HEK293 (cell line): ENCODE measurements at regions not wholly inside any gene's neighbourhood (a gene's known extent, or its start where the extent isn't known, plus 50 kb on each side); places are given as distances from the start of the nearest gene placed in this dataset.

Experiments
- CTCF ChIA-PET: fragments of 350-600 bp; formaldehyde crosslinking; extraction: SDS; loops from one replicate; lab custom pipeline; 2021; ENCODE audit warnings: antibody characterized with exemption; lab: Yijun Ruan, JAX
- POLR2A ChIA-PET: fragments of 300-600 bp; formaldehyde crosslinking; extraction: SDS; loops from one replicate; lab custom pipeline; 2020; ENCODE audit warnings: antibody characterized with exemption, inconsistent platforms; lab: Yijun Ruan, JAX
- H3K27ac ChIP-seq: fragments of 200-500 bp; sonication (Bioruptor generic); 2 replicates; pipeline ENCODE4 v1.5.1; 2014; ENCODE audit warnings: low read depth, low read length, control low read depth, inconsistent platforms; ENCODE audit errors: extremely low read depth
- H3K36me3 ChIP-seq, 2 experiments: fragments of 200-500 bp in 1 of 2; sonication (Bioruptor generic) in 1 of 2; 1 replicate in 1 of 2; 2 replicates in 1 of 2; pipeline ENCODE4 v1.5.1; 2014 to 2017; ENCODE audit warnings: inconsistent platforms in 2 of 2, low read length in 2 of 2; ENCODE audit not compliant: control insufficient read depth in 2 of 2, insufficient read depth in 1 of 2
- H3K4me1 ChIP-seq: fragments of 200-500 bp; sonication (Bioruptor generic); 2 replicates; pipeline ENCODE4 v1.5.1; 2014; ENCODE audit warnings: mild to moderate bottlenecking, low read length, inconsistent platforms; ENCODE audit not compliant: control insufficient read depth, insufficient read depth
- H3K4me3 ChIP-seq: 2 replicates; pipeline ENCODE4 v1.5.1; 2011; ENCODE audit warnings: low read depth, mild to moderate bottlenecking, control low read depth, low read length, moderate library complexity
- H3K9me3 ChIP-seq: fragments of 200-500 bp; sonication (Bioruptor generic); 2 replicates; pipeline ENCODE4 v1.5.1; 2014; ENCODE audit warnings: low read depth, low read length, inconsistent platforms; ENCODE audit not compliant: control insufficient read depth, insufficient read depth
- KLF1 ChIP-seq: fragments of 450-650 bp; formaldehyde crosslinking; IDR thresholded peaks from 2 replicates; pipeline ENCODE4 v1.5.1; 2016; ENCODE audit warnings: missing biosample characterization, missing genetic modification characterization
- SCRT1 ChIP-seq: fragments of 450-650 bp; formaldehyde crosslinking; IDR thresholded peaks from 2 replicates; pipeline ENCODE4 v1.5.1; 2016; ENCODE audit warnings: missing biosample characterization, missing genetic modification characterization, borderline replicate concordance
- SETDB1 ChIP-seq: IDR thresholded peaks from one replicate; pipeline ENCODE4 v1.6.1; 2017; ENCODE audit warnings: mild to moderate bottlenecking, low read length, moderate library complexity, mixed read lengths; ENCODE audit not compliant: insufficient read length
- ZIC2 ChIP-seq: fragments of 450-650 bp; formaldehyde crosslinking; IDR thresholded peaks from 2 replicates; pipeline ENCODE4 v1.5.1; 2016; ENCODE audit warnings: missing biosample characterization, missing genetic modification characterization
- ZNF114 ChIP-seq: fragments of 450-650 bp; formaldehyde crosslinking; IDR thresholded peaks from 2 replicates; pipeline ENCODE4 v1.5.0; 2017; ENCODE audit warnings: missing biosample characterization, missing genetic modification characterization
- ZNF155 ChIP-seq: fragments of 450-650 bp; formaldehyde crosslinking; IDR thresholded peaks from 2 replicates; pipeline ENCODE4 v1.5.1; 2016; ENCODE audit warnings: missing biosample characterization, missing genetic modification characterization
- ZNF2 ChIP-seq: fragments of 450-650 bp; formaldehyde crosslinking; IDR thresholded peaks from 2 replicates; pipeline ENCODE4 v1.5.1; 2016; ENCODE audit warnings: missing biosample characterization, missing genetic modification characterization
- ZNF211 ChIP-seq: fragments of 450-650 bp; formaldehyde crosslinking; IDR thresholded peaks from 2 replicates; pipeline ENCODE4 v1.5.1; 2016; ENCODE audit warnings: low read depth, missing biosample characterization, missing genetic modification characterization
- ZNF223 ChIP-seq: fragments of 450-650 bp; formaldehyde crosslinking; IDR thresholded peaks from 2 replicates; pipeline ENCODE4 v1.5.1; 2016; ENCODE audit warnings: missing biosample characterization, missing genetic modification characterization
- ZNF335 ChIP-seq: fragments of 450-650 bp; formaldehyde crosslinking; conservative IDR thresholded peaks from 2 replicates; pipeline ENCODE4 v1.5.1; 2016; ENCODE audit warnings: missing biosample characterization, missing genetic modification characterization
- ZNF391 ChIP-seq: fragments of 450-650 bp; formaldehyde crosslinking; IDR thresholded peaks from 2 replicates; pipeline ENCODE4 v1.5.1; 2016; ENCODE audit warnings: low read depth, missing biosample characterization, missing genetic modification characterization, borderline replicate concordance
- ZNF416 ChIP-seq: fragments of 450-650 bp; formaldehyde crosslinking; IDR thresholded peaks from 2 replicates; pipeline ENCODE4 v1.5.1; 2016; ENCODE audit warnings: missing biosample characterization, missing genetic modification characterization
- ZNF48 ChIP-seq: fragments of 450-650 bp; formaldehyde crosslinking; IDR thresholded peaks from 2 replicates; pipeline ENCODE4 v1.5.1; 2016; ENCODE audit warnings: missing biosample characterization, missing genetic modification characterization
- ZNF514 ChIP-seq: fragments of 450-650 bp; formaldehyde crosslinking; IDR thresholded peaks from 2 replicates; pipeline ENCODE4 v1.5.1; 2016; ENCODE audit warnings: missing biosample characterization, missing genetic modification characterization
- ZNF596 ChIP-seq: fragments of 450-650 bp; IDR thresholded peaks from 2 replicates; pipeline ENCODE4 v1.5.0; 2018; ENCODE audit warnings: missing biosample characterization, mild to moderate bottlenecking, missing genetic modification characterization, moderate library complexity
- ZNF654 ChIP-seq: fragments of 450-650 bp; formaldehyde crosslinking; IDR thresholded peaks from 2 replicates; pipeline ENCODE4 v1.5.1; 2016; ENCODE audit warnings: low read depth, missing biosample characterization, missing genetic modification characterization
- ZNF701 ChIP-seq: fragments of 450-650 bp; formaldehyde crosslinking; IDR thresholded peaks from 2 replicates; pipeline ENCODE4 v1.5.1; 2016; ENCODE audit warnings: missing biosample characterization, missing genetic modification characterization
- ZNF785 ChIP-seq: fragments of 450-650 bp; formaldehyde crosslinking; IDR thresholded peaks from 2 replicates; pipeline ENCODE4 v1.5.1; 2016; ENCODE audit warnings: missing biosample characterization, missing genetic modification characterization
- ZNF837 ChIP-seq: fragments of 450-650 bp; formaldehyde crosslinking; IDR thresholded peaks from 2 replicates; pipeline ENCODE4 v1.5.1; 2016; ENCODE audit warnings: missing biosample characterization, missing genetic modification characterization
- TF ChIP-seq, protein P1 (sequence below): fragments of 450-650 bp; formaldehyde crosslinking; IDR thresholded peaks from 2 replicates; pipeline ENCODE4 v1.5.1; 2016; ENCODE audit warnings: missing biosample characterization, missing genetic modification characterization
- TF ChIP-seq, protein P2 (sequence below): fragments of 450-650 bp; formaldehyde crosslinking; IDR thresholded peaks from 2 replicates; pipeline ENCODE4 v1.5.1; 2017; ENCODE audit warnings: missing biosample characterization, missing genetic modification characterization
- TF ChIP-seq, protein P3 (sequence below): fragments of 450-650 bp; formaldehyde crosslinking; IDR thresholded peaks from 2 replicates; pipeline ENCODE4 v1.5.1; 2016; ENCODE audit warnings: missing biosample characterization, missing genetic modification characterization, low read depth
- TF ChIP-seq, protein P4 (sequence below): fragments of 450-650 bp; formaldehyde crosslinking; IDR thresholded peaks from 2 replicates; pipeline ENCODE4 v1.5.1; 2017; ENCODE audit warnings: missing biosample characterization, missing genetic modification characterization

DNA sequence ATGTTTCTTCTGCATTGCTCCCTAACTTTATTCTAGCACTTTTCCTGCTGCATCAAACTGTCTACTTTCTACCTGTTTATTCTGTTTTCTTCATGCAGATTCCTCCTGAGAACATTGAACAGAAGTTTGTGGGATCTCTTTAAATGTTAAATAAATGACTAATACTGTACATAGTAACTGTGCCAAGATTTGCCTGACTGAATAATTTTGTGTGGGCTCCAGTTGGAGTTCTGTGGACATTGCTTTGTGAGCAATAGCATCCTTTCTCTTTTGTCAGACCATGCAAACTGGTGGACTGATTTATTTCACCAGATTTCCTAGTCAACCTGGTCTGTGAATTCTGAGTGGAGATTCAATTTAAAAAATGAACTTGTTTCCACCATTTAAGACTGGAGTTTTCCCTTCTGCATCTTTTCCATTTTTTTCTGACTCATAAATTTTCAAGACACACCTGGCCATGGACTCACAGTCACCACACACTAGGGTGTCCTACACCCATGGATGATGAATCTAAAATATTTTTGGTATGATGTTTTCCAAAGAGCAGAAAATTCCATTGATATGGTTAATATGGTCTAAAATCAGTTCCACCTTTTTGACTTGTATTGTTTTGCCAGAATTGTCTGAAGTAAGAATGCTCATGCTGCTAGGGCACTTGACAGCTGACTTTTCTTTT is 140.7 kb upstream of the SPAG17 start (continued):
- TF ChIP-seq, protein P1, sequence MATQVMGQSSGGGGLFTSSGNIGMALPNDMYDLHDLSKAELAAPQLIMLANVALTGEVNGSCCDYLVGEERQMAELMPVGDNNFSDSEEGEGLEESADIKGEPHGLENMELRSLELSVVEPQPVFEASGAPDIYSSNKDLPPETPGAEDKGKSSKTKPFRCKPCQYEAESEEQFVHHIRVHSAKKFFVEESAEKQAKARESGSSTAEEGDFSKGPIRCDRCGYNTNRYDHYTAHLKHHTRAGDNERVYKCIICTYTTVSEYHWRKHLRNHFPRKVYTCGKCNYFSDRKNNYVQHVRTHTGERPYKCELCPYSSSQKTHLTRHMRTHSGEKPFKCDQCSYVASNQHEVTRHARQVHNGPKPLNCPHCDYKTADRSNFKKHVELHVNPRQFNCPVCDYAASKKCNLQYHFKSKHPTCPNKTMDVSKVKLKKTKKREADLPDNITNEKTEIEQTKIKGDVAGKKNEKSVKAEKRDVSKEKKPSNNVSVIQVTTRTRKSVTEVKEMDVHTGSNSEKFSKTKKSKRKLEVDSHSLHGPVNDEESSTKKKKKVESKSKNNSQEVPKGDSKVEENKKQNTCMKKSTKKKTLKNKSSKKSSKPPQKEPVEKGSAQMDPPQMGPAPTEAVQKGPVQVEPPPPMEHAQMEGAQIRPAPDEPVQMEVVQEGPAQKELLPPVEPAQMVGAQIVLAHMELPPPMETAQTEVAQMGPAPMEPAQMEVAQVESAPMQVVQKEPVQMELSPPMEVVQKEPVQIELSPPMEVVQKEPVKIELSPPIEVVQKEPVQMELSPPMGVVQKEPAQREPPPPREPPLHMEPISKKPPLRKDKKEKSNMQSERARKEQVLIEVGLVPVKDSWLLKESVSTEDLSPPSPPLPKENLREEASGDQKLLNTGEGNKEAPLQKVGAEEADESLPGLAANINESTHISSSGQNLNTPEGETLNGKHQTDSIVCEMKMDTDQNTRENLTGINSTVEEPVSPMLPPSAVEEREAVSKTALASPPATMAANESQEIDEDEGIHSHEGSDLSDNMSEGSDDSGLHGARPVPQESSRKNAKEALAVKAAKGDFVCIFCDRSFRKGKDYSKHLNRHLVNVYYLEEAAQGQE (tag by site-specific recombination): no peak
- TF ChIP-seq ZNF837 (tag by site-specific recombination) (no peak), SETDB1 (no peak), ZNF654 (no peak), ZNF48 (tag by site-specific recombination) (no peak), ZNF416 (tag by site-specific recombination) (no peak), ZNF335 (tag by site-specific recombination) (no peak)
- TF ChIP-seq, protein P2, sequence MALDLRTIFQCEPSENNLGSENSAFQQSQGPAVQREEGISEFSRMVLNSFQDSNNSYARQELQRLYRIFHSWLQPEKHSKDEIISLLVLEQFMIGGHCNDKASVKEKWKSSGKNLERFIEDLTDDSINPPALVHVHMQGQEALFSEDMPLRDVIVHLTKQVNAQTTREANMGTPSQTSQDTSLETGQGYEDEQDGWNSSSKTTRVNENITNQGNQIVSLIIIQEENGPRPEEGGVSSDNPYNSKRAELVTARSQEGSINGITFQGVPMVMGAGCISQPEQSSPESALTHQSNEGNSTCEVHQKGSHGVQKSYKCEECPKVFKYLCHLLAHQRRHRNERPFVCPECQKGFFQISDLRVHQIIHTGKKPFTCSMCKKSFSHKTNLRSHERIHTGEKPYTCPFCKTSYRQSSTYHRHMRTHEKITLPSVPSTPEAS: no peak

DNA sequence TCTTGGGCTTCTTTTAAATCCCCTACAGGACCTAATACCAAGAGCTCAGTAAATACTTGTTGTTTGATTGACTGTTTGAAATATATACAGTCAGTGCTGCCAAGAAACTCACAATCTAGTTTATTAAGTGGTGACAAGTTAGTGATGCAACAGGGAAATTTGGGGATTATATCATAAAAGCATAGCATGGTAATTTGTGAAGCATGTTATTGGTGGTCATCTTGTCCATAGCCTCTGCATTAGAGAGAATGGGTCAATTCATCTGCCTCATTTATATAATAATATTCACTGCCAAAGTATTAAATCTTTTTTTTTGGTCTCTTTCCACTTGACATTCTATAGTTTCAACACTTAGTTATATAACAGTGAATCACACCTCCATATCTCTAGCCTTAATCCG is 138.2 kb upstream of the SPAG17 start:
- CTCF ChIA-PET: no interaction called here
- no peak overlapping the region for H3K27ac ChIP-seq
- POLR2A ChIA-PET: no interaction called here

More for the DNA sequence above, 138.2 kb upstream of the SPAG17 start:
- H3K36me3 ChIP-seq: no peaks in the 10 kb centered on the region
- TF ChIP-seq ZNF391 (tag by site-specific recombination) (no peak), ZNF596 (tag by site-specific recombination) (no peak), ZNF223 (tag by site-specific recombination) (no peak), ZNF2 (no peak), ZNF785 (tag by site-specific recombination) (no peak), ZNF211 (no peak), ZIC2 (no peak), ZNF155 (tag by site-specific recombination) (no peak), ZNF701 (no peak), ZNF514 (tag by site-specific recombination) (no peak), KLF1 (tag by site-specific recombination) (no peak), ZNF114 (tag by site-specific recombination) (no peak), SCRT1 (tag by site-specific recombination) (no peak)
- TF ChIP-seq, protein P3, sequence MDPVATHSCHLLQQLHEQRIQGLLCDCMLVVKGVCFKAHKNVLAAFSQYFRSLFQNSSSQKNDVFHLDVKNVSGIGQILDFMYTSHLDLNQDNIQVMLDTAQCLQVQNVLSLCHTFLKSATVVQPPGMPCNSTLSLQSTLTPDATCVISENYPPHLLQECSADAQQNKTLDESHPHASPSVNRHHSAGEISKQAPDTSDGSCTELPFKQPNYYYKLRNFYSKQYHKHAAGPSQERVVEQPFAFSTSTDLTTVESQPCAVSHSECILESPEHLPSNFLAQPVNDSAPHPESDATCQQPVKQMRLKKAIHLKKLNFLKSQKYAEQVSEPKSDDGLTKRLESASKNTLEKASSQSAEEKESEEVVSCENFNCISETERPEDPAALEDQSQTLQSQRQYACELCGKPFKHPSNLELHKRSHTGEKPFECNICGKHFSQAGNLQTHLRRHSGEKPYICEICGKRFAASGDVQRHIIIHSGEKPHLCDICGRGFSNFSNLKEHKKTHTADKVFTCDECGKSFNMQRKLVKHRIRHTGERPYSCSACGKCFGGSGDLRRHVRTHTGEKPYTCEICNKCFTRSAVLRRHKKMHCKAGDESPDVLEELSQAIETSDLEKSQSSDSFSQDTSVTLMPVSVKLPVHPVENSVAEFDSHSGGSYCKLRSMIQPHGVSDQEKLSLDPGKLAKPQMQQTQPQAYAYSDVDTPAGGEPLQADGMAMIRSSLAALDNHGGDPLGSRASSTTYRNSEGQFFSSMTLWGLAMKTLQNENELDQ (tag by site-specific recombination): no peak
- TF ChIP-seq, protein P4, sequence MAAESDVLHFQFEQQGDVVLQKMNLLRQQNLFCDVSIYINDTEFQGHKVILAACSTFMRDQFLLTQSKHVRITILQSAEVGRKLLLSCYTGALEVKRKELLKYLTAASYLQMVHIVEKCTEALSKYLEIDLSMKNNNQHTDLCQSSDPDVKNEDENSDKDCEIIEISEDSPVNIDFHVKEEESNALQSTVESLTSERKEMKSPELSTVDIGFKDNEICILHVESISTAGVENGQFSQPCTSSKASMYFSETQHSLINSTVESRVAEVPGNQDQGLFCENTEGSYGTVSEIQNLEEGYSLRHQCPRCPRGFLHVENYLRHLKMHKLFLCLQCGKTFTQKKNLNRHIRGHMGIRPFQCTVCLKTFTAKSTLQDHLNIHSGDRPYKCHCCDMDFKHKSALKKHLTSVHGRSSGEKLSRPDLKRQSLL: no peak
- no peaks in the 10 kb centered on the region for H3K4me1 ChIP-seq
- H3K9me3 ChIP-seq: no peaks in the 10 kb centered on the region
- no peak overlapping the region for H3K4me3 ChIP-seq
